ENCODE measurements at regions not wholly inside any gene's neighbourhood (a gene's known extent, or its start where the extent isn't known, plus 50 kb on each side); places are given as distances from the start of the nearest gene placed in this dataset.

GRCh38 chr3:71859123-71859519 lies 74.2 kb upstream of the PROK2 start:
- Histone ChIP-seq H3K27me3 (ENCODE audit: control insufficient read depth in 3 of 3, insufficient read depth in 3 of 3, low read length in 2 of 3) (peaks cover 0 to 2% (median 0%) of the 10 kb centered on the region in 3 donors), H3K9ac (ENCODE audit: insufficient read depth in 1 of 2, low read length in 2 of 2) (no peak overlapping the region), H3K36me3 (ENCODE audit: control insufficient read depth in 4 of 4, insufficient read depth in 4 of 4, low read length in 4 of 4) (no peaks in the 10 kb centered on the region), H3K9me3 (ENCODE audit: control insufficient read depth in 4 of 4, insufficient read depth in 3 of 4, low read length in 3 of 4) (peaks cover 0 to 13% (median 3%) of the 10 kb centered on the region in 4 donors), H3K4me1 (ENCODE audit: control insufficient read depth in 5 of 5, insufficient read depth in 5 of 5, low read length in 5 of 5) (no peaks in the 10 kb centered on the region), H3K27ac (ENCODE audit: low read depth in 1 of 2, low read length in 1 of 2) (no peak overlapping the region), H3K4me3 (no peak overlapping the region)
- DNase-seq (peak in 2 of 3 donors; percentile 16 to 60), ATAC-seq (ENCODE audit: insufficient read depth, low FRiP score) (no peak)
- TF ChIP-seq CTCF (IDR thresholded peaks at IDR 0.05; ENCODE audit: control extremely low read depth, extremely low read depth): peak; percentile 25
- 44 to 66% methylated on average over 3 of the region's 3 CpGs for WGBS, 2 donors

GRCh38 chr3:71858503-71859122 lies 73.7 kb upstream of the PROK2 start:
- Histone ChIP-seq H3K9me3 (ENCODE audit: control insufficient read depth in 4 of 4, insufficient read depth in 3 of 4, low read length in 3 of 4) (peaks cover 0 to 13% (median 3%) of the 10 kb centered on the region in 4 donors), H3K4me1 (ENCODE audit: control insufficient read depth in 5 of 5, insufficient read depth in 5 of 5, low read length in 5 of 5) (no peaks in the 10 kb centered on the region), H3K4me3 (no peak overlapping the region), H3K9ac (ENCODE audit: insufficient read depth in 1 of 2, low read length in 2 of 2) (no peak overlapping the region), H3K36me3 (ENCODE audit: control insufficient read depth in 4 of 4, insufficient read depth in 4 of 4, low read length in 4 of 4) (no peaks in the 10 kb centered on the region), H3K27me3 (ENCODE audit: control insufficient read depth in 3 of 3, insufficient read depth in 3 of 3, low read length in 2 of 3) (no peaks in the 10 kb centered on the region), H3K27ac (ENCODE audit: low read depth in 1 of 2, low read length in 1 of 2) (no peak overlapping the region)
- no peak for TF ChIP-seq CTCF (IDR thresholded peaks at IDR 0.05; ENCODE audit: control extremely low read depth, extremely low read depth)
- ATAC-seq (ENCODE audit: insufficient read depth, low FRiP score): no peak
- no peak for DNase-seq
- WGBS, 2 donors: 42 to 69% methylated on average over 11 of the region's 11 CpGs

GRCh38 chr3:71857956-71858355 lies 73.0 kb upstream of the PROK2 start:
- H3K27ac ChIP-seq (ENCODE audit: low read depth in 1 of 2, low read length in 1 of 2): no peak overlapping the region
- 32 to 60% methylated on average over 3 of the region's 3 CpGs for WGBS, 2 donors
- peaks cover 0 to 13% (median 3%) of the 10 kb centered on the region in 4 donors for H3K9me3 ChIP-seq (ENCODE audit: control insufficient read depth in 4 of 4, insufficient read depth in 3 of 4, low read length in 3 of 4)

More at GRCh38 chr3:71857956-71858355, 73.0 kb upstream of the PROK2 start:
- no peak overlapping the region for H3K9ac ChIP-seq (ENCODE audit: insufficient read depth in 1 of 2, low read length in 2 of 2)
- H3K36me3 ChIP-seq (ENCODE audit: control insufficient read depth in 4 of 4, insufficient read depth in 4 of 4, low read length in 4 of 4): no peaks in the 10 kb centered on the region
- no peak for DNase-seq
- no peak for ATAC-seq (ENCODE audit: insufficient read depth, low FRiP score)
- no peaks in the 10 kb centered on the region for H3K27me3 ChIP-seq (ENCODE audit: control insufficient read depth in 3 of 3, insufficient read depth in 3 of 3, low read length in 2 of 3)
- TF ChIP-seq CTCF (IDR thresholded peaks at IDR 0.05; ENCODE audit: control extremely low read depth, extremely low read depth): no peak
- H3K4me3 ChIP-seq: no peak overlapping the region
- no peaks in the 10 kb centered on the region for H3K4me1 ChIP-seq (ENCODE audit: control insufficient read depth in 5 of 5, insufficient read depth in 5 of 5, low read length in 5 of 5)
